ENCODE measurements at regions not wholly inside any gene's neighbourhood (a gene's known extent, or its start where the extent isn't known, plus 50 kb on each side); places are given as distances from the start of the nearest gene placed in this dataset.

DNA sequence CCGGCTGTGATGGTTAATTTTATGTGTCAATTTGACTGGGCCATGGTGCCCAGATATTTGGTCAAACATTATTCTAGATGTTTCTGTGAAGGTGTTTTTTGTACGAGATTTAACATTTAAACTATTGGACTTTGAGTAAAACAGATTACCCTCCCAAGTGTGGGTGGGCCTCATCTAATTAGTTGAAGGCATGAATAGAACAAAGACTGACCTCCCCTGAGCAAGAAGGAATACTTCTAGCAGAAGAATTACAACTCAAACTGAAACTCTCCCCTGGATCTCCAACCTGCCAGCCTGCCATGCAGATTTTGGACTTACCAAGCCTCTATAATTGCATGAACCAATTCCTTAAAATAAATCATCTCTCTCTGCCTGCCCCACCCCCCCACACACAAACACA, 132.5 kb downstream of the DHX15 start:
- TF ChIP-seq CTCF (IDR thresholded peaks at IDR 0.05; ENCODE audit: extremely low read depth in 1 of 2, insufficient read depth in 1 of 2, low read depth in 1 of 2, low read length in 2 of 2) (no peak), EZH2 (IDR thresholded peaks at IDR 0.05; ENCODE audit: borderline replicate concordance, low read depth, low read length, severe bottlenecking) (no peak), POLR2A (IDR thresholded peaks at IDR 0.05; ENCODE audit: low read depth, low read length) (no peak), FOS (IDR thresholded peaks at IDR 0.05; ENCODE audit: borderline replicate concordance, insufficient read depth, low read length) (no peak), MYC (IDR thresholded peaks at IDR 0.05; ENCODE audit: low read depth, low read length) (no peak), POLR2AphosphoS5 (IDR thresholded peaks at IDR 0.05; ENCODE audit: insufficient read depth, low read depth, low read length) (no peak)
- TF ChIP-seq, protein P1, sequence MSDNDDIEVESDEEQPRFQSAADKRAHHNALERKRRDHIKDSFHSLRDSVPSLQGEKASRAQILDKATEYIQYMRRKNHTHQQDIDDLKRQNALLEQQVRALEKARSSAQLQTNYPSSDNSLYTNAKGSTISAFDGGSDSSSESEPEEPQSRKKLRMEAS (IDR thresholded peaks at IDR 0.05; ENCODE audit: insufficient read depth, insufficient read length): no peak

All from endothelial cell of umbilical vein (primary cell).